Vagina (tissue), 2 donors: ENCODE measurements at regions not wholly inside any gene's neighbourhood (a gene's known extent, or its start where the extent isn't known, plus 50 kb on each side); places are given as distances from the start of the nearest gene placed in this dataset.
A peak's percentile ranks its signal among the peaks of the same experiment; 100 is the strongest.

ENCODE experiments used
- DNase-seq, 2 donors: peaks; one replicate each; pipeline ENCODE4 v3.0.0-alpha.2; 2017; ENCODE audit errors: extremely low spot score in 2 of 2
- H3K27ac ChIP-seq: fragments of 200-600 bp; sonication (generic); one replicate; pipeline ENCODE4 v1.5.1; 2019
- H3K27me3 ChIP-seq: fragments of 200-600 bp; sonication (generic); one replicate; pipeline ENCODE4 v1.5.1; 2019
- H3K36me3 ChIP-seq, 2 donors: fragments of 200-600 bp; sonication (generic); one replicate each; pipeline ENCODE4 v1.5.1; 2017 to 2019
- H3K4me1 ChIP-seq: fragments of 200-600 bp; sonication (generic); one replicate; pipeline ENCODE4 v1.5.1; 2019
- H3K4me3 ChIP-seq, 2 donors: fragments of 200-600 bp; sonication (generic); 1 replicate in 1 of 2; 2 replicates in 1 of 2; pipeline ENCODE4 v1.5.1; 2016 to 2019
- H3K9me3 ChIP-seq: fragments of 200-600 bp; sonication (generic); one replicate; pipeline ENCODE4 v1.5.1; 2019
- POLR2A ChIP-seq, 2 donors: fragments of 450-650 bp; IDR thresholded peaks; one replicate each; pipeline ENCODE4 v1.6.1; 2017; ENCODE audit warnings: antibody characterized with exemption in 2 of 2, mild to moderate bottlenecking in 2 of 2, moderate library complexity in 2 of 2
- POLR2AphosphoS5 ChIP-seq, 2 donors: sonication (generic); formaldehyde crosslinking; IDR thresholded peaks; one replicate each; pipeline ENCODE4 v1.9.0; 2017; ENCODE audit warnings: antibody characterized with exemption in 2 of 2, mild to moderate bottlenecking in 2 of 2, low read depth in 1 of 2; ENCODE audit not compliant: insufficient read depth in 1 of 2
- intact Hi-C: fragments of 100-400 bp; cut with DNase I; formaldehyde crosslinking; loops from one replicate; pipeline ENCODE4 v1.15.1; 2023
- TF ChIP-seq, protein P1 (sequence below), 3 experiments: fragments of 450-650 bp in 2 of 3; fragments of 200-600 bp in 1 of 3; sonication (generic) in 1 of 3; IDR thresholded peaks; one replicate each; pipeline ENCODE4 v1.5.1; 2017 to 2019; ENCODE audit warnings: antibody characterized with exemption in 3 of 3, mild to moderate bottlenecking in 2 of 3, moderate library complexity in 2 of 3

DNA sequence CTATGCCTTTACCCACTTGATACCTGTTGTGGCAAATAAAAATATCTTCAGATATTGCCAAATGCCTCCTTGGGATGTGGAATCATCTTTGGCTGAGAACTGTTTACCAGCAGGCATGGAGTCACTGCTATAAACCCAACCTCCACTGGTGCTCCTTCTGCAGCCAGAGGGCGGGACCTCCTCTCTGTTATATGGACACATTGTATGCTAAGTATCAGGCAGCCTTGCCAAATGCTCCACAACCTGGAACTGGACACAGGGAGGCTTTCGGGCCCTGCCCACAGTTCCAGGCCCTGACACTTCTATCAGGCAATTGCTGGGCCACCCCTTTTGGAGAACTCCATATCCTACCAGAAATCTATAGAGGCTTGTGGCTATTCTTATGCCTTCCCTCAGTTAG lies 201.0 kb downstream of the TMX1 start:
- Histone ChIP-seq H3K27ac (no peak overlapping the region), H3K9me3 (no peaks in the 10 kb centered on the region), H3K4me1 (peaks cover 12% of the 10 kb centered on the region), H3K27me3 (no peaks in the 10 kb centered on the region), H3K4me3 (no peak overlapping the region), H3K36me3 (no peaks in the 10 kb centered on the region)
- no peak for DNase-seq
- intact Hi-C loops, result no loop called here
- TF ChIP-seq, protein P1, sequence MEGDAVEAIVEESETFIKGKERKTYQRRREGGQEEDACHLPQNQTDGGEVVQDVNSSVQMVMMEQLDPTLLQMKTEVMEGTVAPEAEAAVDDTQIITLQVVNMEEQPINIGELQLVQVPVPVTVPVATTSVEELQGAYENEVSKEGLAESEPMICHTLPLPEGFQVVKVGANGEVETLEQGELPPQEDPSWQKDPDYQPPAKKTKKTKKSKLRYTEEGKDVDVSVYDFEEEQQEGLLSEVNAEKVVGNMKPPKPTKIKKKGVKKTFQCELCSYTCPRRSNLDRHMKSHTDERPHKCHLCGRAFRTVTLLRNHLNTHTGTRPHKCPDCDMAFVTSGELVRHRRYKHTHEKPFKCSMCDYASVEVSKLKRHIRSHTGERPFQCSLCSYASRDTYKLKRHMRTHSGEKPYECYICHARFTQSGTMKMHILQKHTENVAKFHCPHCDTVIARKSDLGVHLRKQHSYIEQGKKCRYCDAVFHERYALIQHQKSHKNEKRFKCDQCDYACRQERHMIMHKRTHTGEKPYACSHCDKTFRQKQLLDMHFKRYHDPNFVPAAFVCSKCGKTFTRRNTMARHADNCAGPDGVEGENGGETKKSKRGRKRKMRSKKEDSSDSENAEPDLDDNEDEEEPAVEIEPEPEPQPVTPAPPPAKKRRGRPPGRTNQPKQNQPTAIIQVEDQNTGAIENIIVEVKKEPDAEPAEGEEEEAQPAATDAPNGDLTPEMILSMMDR (IDR thresholded peaks at IDR 0.05), result no peak
- no peak for TF ChIP-seq POLR2A (IDR thresholded peaks at IDR 0.05)
- TF ChIP-seq POLR2AphosphoS5 (IDR thresholded peaks at IDR 0.05; ENCODE audit: insufficient read depth in 1 of 2, low read depth in 1 of 2), result no peak

DNA sequence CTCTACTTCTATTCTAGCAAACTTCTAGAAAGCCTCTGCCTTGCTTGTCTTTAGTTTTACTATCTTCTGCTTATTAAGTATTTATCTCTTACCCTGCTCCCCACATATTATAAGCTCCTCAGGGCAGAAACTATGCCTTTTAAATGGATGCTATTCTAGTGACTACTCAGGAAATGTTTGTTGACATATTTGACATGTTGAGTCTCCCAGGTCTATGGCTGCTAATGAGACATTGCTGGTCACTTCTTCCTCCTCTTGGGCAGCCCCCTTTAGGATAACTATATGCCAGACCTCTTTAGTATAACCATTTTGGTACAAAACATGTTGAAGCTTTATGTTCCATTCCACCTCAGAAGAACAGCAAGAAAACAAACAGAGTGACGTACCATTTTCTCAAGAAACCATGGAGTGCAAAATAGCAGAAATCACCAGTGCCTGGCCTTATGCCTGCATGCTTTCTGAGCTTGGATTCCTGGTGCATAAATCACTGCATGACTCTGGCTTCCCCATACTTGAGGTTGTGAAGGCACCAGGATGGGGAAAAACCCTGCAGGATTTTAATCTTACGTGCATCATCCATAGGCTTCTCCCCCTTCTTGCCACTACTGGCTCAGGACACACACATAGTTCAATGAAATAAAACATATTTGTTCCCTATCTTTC lies 202.6 kb downstream of the TMX1 start:
- peak overlapping the region; percentile 25 for H3K27ac ChIP-seq
- intact Hi-C loops, result no loop called here

DNA sequence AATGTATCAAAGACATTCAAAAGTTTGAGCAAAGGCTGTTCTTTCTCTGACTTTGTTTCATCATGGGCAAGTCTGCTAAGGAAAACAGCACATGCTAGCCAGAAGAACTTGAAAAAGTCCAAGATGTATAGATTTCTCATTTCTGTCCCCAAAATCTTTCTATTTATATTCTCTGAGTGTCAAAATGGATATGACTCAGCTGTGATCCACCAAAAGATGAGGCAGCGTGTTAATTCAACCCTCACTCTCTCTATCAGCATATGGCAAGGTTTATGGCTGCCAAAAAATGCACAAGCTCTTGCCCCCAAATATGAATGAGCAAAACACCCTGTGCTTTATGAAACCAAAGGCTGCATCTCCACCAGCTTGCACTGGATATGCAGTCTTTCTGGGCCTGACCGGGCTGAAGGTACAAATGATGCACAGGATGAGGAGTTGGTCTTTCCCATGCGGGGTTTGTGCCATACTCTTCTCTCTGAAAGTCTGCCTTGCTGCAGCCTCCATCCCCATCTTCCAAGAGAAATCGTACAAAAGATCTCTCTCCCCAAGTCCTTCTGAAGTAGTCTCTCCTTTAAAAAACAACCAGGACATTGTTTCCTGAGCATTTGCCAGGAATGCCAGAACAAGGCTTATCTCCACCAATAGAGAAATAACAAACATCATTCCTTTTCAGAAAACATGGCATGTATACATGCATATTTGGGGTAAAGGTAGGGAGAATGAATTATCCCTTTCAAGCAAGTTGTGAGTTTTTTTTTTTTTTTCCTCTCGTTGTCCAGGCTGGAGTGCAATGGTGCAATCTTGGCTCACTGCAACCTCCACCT lies 203.4 kb downstream of the TMX1 start:
- no peak for DNase-seq
- H3K4me3 ChIP-seq, result no peak overlapping the region
- H3K4me1 ChIP-seq, result peaks cover 14% of the 10 kb centered on the region
- intact Hi-C loops, result no loop called here
- H3K36me3 ChIP-seq, result no peaks in the 10 kb centered on the region
- H3K9me3 ChIP-seq, result no peaks in the 10 kb centered on the region
- no peaks in the 10 kb centered on the region for H3K27me3 ChIP-seq
- H3K27ac ChIP-seq, result peak overlapping the region; percentile 25
- TF ChIP-seq, protein P1 (IDR thresholded peaks at IDR 0.05), result no peak
- TF ChIP-seq POLR2A (IDR thresholded peaks at IDR 0.05), result no peak
- TF ChIP-seq POLR2AphosphoS5 (IDR thresholded peaks at IDR 0.05; ENCODE audit: insufficient read depth in 1 of 2, low read depth in 1 of 2), result no peak

More for the DNA sequence above, 202.6 kb downstream of the TMX1 start:
- no peak for DNase-seq
- Histone ChIP-seq H3K9me3 (no peaks in the 10 kb centered on the region), H3K27me3 (no peaks in the 10 kb centered on the region), H3K4me1 (peaks cover 12% of the 10 kb centered on the region), H3K36me3 (no peaks in the 10 kb centered on the region), H3K4me3 (no peak overlapping the region)
- TF ChIP-seq, protein P1 (IDR thresholded peaks at IDR 0.05), result no peak
- TF ChIP-seq POLR2A (IDR thresholded peaks at IDR 0.05), result no peak
- no peak for TF ChIP-seq POLR2AphosphoS5 (IDR thresholded peaks at IDR 0.05; ENCODE audit: insufficient read depth in 1 of 2, low read depth in 1 of 2)

DNA sequence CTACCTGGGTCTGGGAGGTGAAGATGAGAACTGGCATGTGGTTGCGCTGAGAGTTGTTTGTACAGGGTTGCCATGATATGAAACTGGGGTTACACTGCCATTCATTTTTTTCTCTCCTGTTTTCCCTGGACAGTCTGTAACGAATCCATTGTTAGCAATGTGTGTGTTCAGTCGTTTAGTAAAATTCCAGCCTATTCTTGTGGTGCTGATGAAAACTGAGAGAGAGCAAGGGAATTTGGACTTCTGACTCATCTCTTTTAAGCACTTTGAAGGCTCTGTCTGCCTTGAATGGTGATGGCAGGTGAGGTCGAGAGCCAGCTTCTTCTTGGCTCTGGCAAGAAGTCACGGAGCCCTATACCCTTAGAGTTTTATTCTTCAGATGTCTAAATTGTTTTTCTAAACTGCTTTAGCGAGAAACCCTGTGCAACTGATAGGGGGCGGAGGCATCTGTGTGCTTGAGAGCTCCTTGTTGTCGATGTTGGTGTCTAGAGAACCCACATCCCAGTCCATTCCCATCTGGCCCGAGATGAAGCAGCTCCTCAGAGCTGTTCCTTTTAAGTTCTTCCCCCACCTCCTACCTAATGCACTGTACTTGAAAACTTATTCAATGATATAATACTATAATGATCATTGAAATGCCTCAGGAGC lies 204.4 kb downstream of the TMX1 start:
- DNase-seq, result no peak
- no peak overlapping the region for H3K27ac ChIP-seq
- H3K4me3 ChIP-seq, result no peak overlapping the region
- no peaks in the 10 kb centered on the region for H3K9me3 ChIP-seq
- H3K27me3 ChIP-seq, result no peaks in the 10 kb centered on the region
- intact Hi-C loops, result no loop called here
- H3K36me3 ChIP-seq, result no peaks in the 10 kb centered on the region
- TF ChIP-seq POLR2A (IDR thresholded peaks at IDR 0.05) (no peak), POLR2AphosphoS5 (IDR thresholded peaks at IDR 0.05; ENCODE audit: insufficient read depth in 1 of 2, low read depth in 1 of 2) (no peak)
- TF ChIP-seq, protein P1 (IDR thresholded peaks at IDR 0.05), result no peak
- H3K4me1 ChIP-seq, result peaks cover 24% of the 10 kb centered on the region
